GM18520 (cell line): ENCODE measurements at regions not wholly inside any gene's neighbourhood (a gene's known extent, or its start where the extent isn't known, plus 50 kb on each side); places are given as distances from the start of the nearest gene placed in this dataset.

ENCODE experiments used
- ATAC-seq: cut with Tn5 transposase; IDR thresholded peaks from one replicate; pipeline ENCODE4 v1.9.1; 2021; ENCODE audit not compliant: unreplicated experiment

GRCh38 chr4:122300776-122301175, 78.0 kb upstream of the ADAD1 start:
- ATAC-seq, result no peak

- no peak for ATAC-seq
Observed at GRCh38 chr4:122305853-122306252, 73.0 kb upstream of the ADAD1 start.

GRCh38 chr4:122309988-122310626, 68.7 kb upstream of the ADAD1 start:
- no peak for ATAC-seq

GRCh38 chr4:122313006-122313646, 65.7 kb upstream of the ADAD1 start:
- no peak for ATAC-seq

GRCh38 chr4:122326908-122327307, 51.9 kb upstream of the ADAD1 start:
- ATAC-seq, result no peak

- no peak for ATAC-seq
Observed at GRCh38 chr4:122328893-122329292, 49.9 kb upstream of the ADAD1 start.
